Neutrophil (primary cell): ENCODE measurements at regions not wholly inside any gene's neighbourhood (a gene's known extent, or its start where the extent isn't known, plus 50 kb on each side); places are given as distances from the start of the nearest gene placed in this dataset.

Source experiments
- H3K27ac ChIP-seq: fragments of 200-600 bp; sonication (generic); 2 replicates; pipeline ENCODE4 v1.5.1; 2016; ENCODE audit warnings: mild to moderate bottlenecking, moderate library complexity
- H3K27me3 ChIP-seq: fragments of 200-600 bp; sonication (generic); 2 replicates; pipeline ENCODE4 v1.6.0; 2016; ENCODE audit warnings: mild to moderate bottlenecking
- H3K36me3 ChIP-seq: fragments of 200-600 bp; sonication (generic); 2 replicates; pipeline ENCODE4 v1.5.1; 2017
- H3K4me1 ChIP-seq, 2 experiments: fragments of 200-600 bp in 1 of 2; sonication (generic) in 1 of 2; 1 replicate in 1 of 2; 2 replicates in 1 of 2; pipeline versions ENCODE4 v1.5.1 to v1.6.1; 2013 to 2016; ENCODE audit warnings: low read depth in 1 of 2, low read length in 1 of 2, mild to moderate bottlenecking in 1 of 2, moderate library complexity in 1 of 2; ENCODE audit not compliant: control insufficient read depth in 1 of 2, insufficient read depth in 1 of 2
- H3K4me3 ChIP-seq, 2 experiments: fragments of 200-600 bp in 1 of 2; sonication (generic) in 1 of 2; 1 replicate in 1 of 2; 2 replicates in 1 of 2; pipeline ENCODE4 v1.5.1; 2013 to 2016; ENCODE audit warnings: low read depth in 1 of 2, low read length in 1 of 2, mild to moderate bottlenecking in 1 of 2, moderate library complexity in 1 of 2
- H3K9me3 ChIP-seq: fragments of 200-600 bp; sonication (generic); 2 replicates; pipeline ENCODE4 v1.5.1; 2016
- TF ChIP-seq, protein P1 (sequence below): fragments of 200-600 bp; sonication (generic); IDR thresholded peaks from 2 replicates; pipeline ENCODE4 v1.5.1; 2016; ENCODE audit warnings: antibody characterized with exemption

DNA sequence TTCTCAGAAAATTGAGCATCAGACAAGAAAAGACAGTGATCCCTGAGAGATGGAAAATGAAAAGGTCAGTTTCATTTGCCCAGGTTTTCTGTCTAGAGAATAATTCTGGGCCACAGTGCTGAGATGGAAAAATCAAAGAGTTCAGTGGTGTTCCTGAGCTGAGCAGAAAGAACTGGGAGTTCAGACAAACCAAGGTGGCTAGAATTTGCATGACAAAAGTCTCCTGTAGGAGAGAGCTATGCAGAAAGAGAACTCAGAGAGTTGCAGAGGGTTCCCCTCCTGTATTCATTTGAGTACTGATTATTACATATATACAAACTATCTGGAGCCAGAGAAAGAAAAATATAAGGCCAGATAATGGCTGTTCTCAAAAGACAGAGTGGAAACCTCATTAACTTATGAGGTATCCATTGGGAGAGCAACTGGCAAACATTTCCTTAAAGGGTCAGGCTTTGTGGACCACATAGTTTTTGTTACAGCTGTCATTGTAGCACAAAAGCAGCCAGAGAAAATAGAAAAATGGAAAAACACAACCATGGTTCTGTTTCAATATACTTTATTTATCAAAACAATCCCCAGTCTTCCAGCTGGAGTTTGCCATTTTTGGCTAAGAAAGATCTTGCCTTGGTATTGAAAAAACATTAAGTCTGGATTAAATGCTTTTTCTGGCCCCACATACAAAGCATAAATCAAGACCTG lies 1004.1 kb downstream of the TBL1XR1 start:
- Histone ChIP-seq H3K4me3 (no peak overlapping the region), H3K9me3 (peaks cover 6% of the 10 kb centered on the region), H3K27me3 (no peaks in the 10 kb centered on the region), H3K4me1 (no peaks in the 10 kb centered on the region), H3K27ac (no peak overlapping the region), H3K36me3 (no peaks in the 10 kb centered on the region)
- TF ChIP-seq, protein P1, sequence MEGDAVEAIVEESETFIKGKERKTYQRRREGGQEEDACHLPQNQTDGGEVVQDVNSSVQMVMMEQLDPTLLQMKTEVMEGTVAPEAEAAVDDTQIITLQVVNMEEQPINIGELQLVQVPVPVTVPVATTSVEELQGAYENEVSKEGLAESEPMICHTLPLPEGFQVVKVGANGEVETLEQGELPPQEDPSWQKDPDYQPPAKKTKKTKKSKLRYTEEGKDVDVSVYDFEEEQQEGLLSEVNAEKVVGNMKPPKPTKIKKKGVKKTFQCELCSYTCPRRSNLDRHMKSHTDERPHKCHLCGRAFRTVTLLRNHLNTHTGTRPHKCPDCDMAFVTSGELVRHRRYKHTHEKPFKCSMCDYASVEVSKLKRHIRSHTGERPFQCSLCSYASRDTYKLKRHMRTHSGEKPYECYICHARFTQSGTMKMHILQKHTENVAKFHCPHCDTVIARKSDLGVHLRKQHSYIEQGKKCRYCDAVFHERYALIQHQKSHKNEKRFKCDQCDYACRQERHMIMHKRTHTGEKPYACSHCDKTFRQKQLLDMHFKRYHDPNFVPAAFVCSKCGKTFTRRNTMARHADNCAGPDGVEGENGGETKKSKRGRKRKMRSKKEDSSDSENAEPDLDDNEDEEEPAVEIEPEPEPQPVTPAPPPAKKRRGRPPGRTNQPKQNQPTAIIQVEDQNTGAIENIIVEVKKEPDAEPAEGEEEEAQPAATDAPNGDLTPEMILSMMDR, result no peak

DNA sequence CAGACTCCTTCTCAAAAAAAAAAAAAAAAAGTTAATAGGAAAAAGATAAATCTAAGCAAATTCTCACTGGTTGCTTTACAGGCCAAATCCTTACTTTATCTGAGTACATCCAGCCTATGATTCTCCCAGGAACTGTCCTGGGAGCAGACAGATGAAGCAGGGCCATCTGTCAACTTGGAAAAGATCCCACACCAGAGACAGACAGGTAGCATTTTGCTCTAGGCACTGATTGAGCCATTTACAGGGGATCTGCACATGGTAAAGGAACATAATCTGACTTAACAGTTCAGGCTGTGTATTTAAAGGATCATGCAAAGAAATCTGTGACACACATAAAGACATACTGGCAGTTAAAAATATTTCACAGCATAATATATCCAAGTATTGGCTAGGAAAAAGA lies 1006.5 kb downstream of the TBL1XR1 start:
- no peaks in the 10 kb centered on the region for H3K4me1 ChIP-seq
- H3K9me3 ChIP-seq, result no peaks in the 10 kb centered on the region
- H3K36me3 ChIP-seq, result no peaks in the 10 kb centered on the region
- H3K27ac ChIP-seq, result no peak overlapping the region
- no peaks in the 10 kb centered on the region for H3K27me3 ChIP-seq
- TF ChIP-seq, protein P1, result no peak
- H3K4me3 ChIP-seq, result no peak overlapping the region

DNA sequence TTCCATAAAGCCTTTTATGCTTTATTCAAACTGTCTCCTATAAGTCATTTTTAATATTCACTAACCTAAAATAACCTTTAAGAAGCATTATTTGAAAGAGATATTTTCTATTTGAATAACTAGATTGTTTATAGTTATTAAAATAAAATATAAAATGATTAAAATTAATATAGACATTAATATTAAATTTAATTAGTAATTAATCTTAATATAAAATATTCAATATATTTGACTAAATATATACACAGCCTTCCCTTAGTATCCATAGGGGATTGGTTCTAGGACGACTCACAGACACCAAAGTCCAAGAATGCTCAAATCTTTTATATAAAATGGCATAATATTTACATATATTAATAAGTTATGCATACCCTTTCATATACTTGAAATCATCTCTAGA lies 1014.1 kb downstream of the TBL1XR1 start:
- Histone ChIP-seq H3K36me3 (no peaks in the 10 kb centered on the region), H3K4me1 (no peaks in the 10 kb centered on the region), H3K27ac (no peak overlapping the region), H3K4me3 (no peak overlapping the region), H3K9me3 (no peaks in the 10 kb centered on the region), H3K27me3 (no peaks in the 10 kb centered on the region)
- TF ChIP-seq, protein P1, result no peak

DNA sequence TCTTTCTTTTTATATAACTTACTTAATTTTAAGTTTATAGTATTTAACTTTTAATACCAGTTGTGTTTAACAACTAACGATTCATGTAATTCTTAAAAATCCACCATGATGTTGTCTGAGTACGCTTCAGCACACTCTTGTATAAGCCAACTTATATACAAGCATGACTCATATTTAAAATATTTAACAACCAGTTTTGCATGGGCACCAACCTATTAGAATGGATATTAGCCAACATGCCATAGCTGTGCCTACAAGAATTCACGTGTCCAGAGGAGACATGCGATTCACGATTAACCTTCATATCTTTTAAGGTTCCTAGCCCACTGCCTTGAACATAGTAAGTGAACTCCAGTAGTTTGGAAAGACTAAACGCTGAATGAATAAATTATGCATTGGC lies 1023.2 kb downstream of the TBL1XR1 start:
- Histone ChIP-seq H3K9me3 (no peaks in the 10 kb centered on the region), H3K27me3 (no peaks in the 10 kb centered on the region), H3K36me3 (no peaks in the 10 kb centered on the region), H3K27ac (no peak overlapping the region), H3K4me1 (no peaks in the 10 kb centered on the region), H3K4me3 (no peak overlapping the region)
- TF ChIP-seq, protein P1, result no peak

DNA sequence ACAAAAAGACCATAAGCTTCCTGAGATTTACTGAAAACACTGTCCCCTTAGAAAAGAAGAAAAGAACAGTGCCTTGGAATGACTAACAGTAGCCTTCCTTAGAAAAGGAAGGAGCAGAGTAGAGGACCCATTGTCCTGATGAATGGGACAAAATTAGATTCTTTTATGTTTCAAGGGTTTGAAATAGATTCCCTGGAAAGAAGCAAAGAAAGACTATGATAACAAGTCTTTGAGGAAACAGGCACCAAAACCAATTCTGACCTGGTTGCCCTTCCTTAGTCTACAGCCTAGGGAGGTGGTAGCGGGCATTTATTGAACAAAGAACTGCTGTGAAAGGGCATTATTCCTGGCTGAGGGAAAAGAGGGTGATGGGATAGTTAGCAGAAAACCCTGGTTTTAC lies 1024.8 kb downstream of the TBL1XR1 start:
- TF ChIP-seq, protein P1, result no peak
- Histone ChIP-seq H3K36me3 (no peaks in the 10 kb centered on the region), H3K9me3 (no peaks in the 10 kb centered on the region), H3K27ac (no peak overlapping the region), H3K27me3 (no peaks in the 10 kb centered on the region), H3K4me3 (no peak overlapping the region), H3K4me1 (no peaks in the 10 kb centered on the region)
